ENCODE measurements at regions not wholly inside any gene's neighbourhood (a gene's known extent, or its start where the extent isn't known, plus 50 kb on each side); places are given as distances from the start of the nearest gene placed in this dataset.

DNA sequence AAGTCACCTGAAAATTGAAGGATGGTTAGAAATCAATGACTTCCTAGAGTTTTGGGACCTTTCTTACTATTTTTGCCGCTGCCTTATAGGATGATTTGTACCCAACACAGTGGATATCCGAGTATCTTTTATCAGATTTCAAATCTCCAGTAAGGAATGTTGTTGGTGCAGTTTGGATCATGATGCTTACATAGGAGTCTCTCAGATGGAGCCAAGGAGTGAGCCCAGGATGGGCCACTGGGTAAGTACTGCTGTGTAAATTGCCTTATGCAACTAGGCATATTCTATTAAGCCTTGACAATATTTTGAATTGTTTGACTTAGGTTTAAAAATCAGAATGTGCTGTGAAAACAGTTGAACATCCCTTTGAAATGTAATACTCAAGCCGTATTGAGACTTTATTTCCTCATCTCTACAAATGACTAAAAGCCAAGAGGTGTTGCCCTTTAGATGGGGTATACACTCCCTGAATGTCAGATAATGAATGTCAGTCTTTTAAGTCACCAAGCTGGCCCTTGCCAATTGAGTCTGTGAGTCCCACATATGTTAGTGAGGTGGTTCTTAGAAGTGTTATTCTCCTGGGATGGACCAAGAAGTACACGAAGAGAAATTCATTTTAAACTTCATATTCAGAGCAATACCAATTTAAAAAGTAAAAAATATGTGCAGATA is 271.8 kb upstream of the CTNND2 start:
- no peak overlapping the region for H3K4me3 ChIP-seq (ENCODE audit: control insufficient read depth, low read depth, low read length)
- TF ChIP-seq, protein P1, sequence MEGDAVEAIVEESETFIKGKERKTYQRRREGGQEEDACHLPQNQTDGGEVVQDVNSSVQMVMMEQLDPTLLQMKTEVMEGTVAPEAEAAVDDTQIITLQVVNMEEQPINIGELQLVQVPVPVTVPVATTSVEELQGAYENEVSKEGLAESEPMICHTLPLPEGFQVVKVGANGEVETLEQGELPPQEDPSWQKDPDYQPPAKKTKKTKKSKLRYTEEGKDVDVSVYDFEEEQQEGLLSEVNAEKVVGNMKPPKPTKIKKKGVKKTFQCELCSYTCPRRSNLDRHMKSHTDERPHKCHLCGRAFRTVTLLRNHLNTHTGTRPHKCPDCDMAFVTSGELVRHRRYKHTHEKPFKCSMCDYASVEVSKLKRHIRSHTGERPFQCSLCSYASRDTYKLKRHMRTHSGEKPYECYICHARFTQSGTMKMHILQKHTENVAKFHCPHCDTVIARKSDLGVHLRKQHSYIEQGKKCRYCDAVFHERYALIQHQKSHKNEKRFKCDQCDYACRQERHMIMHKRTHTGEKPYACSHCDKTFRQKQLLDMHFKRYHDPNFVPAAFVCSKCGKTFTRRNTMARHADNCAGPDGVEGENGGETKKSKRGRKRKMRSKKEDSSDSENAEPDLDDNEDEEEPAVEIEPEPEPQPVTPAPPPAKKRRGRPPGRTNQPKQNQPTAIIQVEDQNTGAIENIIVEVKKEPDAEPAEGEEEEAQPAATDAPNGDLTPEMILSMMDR (IDR thresholded peaks at IDR 0.05; ENCODE audit: control insufficient read depth, insufficient read depth, low read depth, low read length, missing control alignments): no peak
- no peak for DNase-seq (ENCODE audit: low read depth)

DNA sequence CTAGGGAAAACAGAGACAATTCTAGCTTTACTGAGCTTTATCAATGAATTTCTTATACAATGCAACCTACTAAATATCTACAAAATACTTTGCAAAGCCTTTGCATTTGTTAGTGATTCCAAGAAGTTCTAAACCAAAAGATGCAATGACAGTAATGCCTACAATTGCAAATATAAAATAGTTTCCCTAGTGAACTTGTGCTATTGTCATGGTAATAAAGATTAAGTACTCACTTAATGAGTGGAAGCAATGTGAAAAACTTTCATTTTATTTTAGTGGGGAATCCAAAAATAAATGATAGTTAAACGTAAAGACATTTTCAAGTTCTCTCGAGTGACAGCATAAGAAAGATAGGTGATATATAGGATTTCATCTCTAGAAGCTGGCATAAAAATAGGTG is 270.5 kb upstream of the CTNND2 start:
- TF ChIP-seq, protein P1 (IDR thresholded peaks at IDR 0.05; ENCODE audit: control insufficient read depth, insufficient read depth, low read depth, low read length, missing control alignments): no peak
- no peak overlapping the region for H3K4me3 ChIP-seq (ENCODE audit: control insufficient read depth, low read depth, low read length)
- no peak for DNase-seq (ENCODE audit: low read depth)

DNA sequence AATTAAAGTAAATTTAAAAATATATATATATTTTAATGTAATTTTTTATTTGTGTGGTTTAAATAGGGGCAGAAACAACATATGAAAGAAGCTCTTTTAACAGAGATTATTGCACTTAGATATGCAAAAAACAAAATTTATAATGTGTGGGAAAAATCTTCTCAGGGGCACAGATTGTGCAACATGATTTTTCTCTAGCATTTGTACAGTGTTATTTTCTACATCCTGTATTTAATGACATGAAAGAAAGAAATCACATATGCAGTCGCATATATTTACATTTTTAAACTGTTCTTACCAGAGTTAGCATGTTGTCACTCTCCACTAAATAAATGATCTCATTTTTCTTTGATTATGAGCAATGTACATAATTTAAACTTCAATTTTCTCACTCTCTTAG is 265.3 kb upstream of the CTNND2 start:
- TF ChIP-seq, protein P1 (IDR thresholded peaks at IDR 0.05; ENCODE audit: control insufficient read depth, insufficient read depth, low read depth, low read length, missing control alignments): no peak
- DNase-seq (ENCODE audit: low read depth): no peak
- no peak overlapping the region for H3K4me3 ChIP-seq (ENCODE audit: control insufficient read depth, low read depth, low read length)

DNA sequence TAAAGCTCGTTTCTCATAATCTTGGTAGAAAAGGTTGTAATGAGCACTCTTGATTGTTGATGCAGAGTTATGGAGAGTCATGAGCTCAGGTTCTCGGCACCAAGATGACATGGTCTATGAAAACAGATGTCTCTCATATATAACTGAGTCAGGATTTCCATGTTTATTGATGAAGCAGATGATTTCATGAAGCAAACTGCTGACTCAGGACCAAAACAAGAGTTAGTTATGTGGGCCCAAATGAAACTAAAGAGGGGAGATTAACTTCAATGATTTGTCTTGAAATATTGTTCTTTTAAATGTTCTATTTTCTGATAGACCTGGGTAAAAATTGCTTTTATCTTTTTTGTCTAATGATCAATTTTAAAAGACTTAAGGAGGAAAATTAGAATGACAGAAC is 258.6 kb upstream of the CTNND2 start:
- no peak overlapping the region for H3K4me3 ChIP-seq (ENCODE audit: control insufficient read depth, low read depth, low read length)
- DNase-seq (ENCODE audit: low read depth): no peak
- TF ChIP-seq, protein P1 (IDR thresholded peaks at IDR 0.05; ENCODE audit: control insufficient read depth, insufficient read depth, low read depth, low read length, missing control alignments): no peak

DNA sequence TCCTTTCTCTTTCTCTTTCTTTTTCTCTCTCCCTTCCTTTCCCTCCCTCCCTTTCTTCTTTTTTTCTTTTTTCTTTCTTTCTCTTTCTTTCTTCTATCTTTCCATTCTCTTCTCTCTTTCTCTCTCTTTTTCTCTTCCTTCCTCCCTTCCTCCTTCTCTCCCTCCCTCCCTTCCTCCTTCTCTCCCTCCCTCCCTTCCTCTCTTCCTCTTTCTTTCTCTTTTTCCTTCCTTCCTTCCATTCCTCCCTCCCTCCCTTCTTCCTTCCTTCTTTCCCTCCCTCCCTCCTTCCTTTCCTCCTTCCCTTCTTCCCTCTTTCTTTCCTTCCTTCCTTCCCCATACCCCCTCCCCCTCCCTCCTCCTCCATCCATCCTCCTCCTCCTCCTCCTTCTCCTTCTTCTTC is 243.3 kb upstream of the CTNND2 start:
- TF ChIP-seq, protein P1 (IDR thresholded peaks at IDR 0.05; ENCODE audit: control insufficient read depth, insufficient read depth, low read depth, low read length, missing control alignments): no peak
- no peak for DNase-seq (ENCODE audit: low read depth)
- H3K4me3 ChIP-seq (ENCODE audit: control insufficient read depth, low read depth, low read length): no peak overlapping the region

DNA sequence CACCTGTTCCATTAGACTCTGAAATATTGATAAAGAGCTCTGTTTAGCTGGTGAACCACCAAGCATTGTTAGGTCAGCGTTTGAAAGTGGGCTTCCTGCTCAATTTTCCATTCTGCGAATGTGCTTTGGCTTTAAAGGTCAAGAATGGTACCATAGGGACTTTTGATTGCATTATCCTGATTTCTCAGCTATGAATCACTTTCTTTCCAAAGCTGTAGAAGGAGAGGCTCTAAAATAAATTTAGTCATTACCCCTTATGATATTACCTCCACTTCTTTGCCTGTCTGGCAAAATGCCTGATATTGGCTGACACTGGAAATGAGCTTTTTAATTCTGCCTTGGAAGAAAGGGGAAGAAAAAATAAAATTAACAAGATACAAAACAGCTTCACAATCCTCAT is 237.2 kb upstream of the CTNND2 start:
- TF ChIP-seq, protein P1 (IDR thresholded peaks at IDR 0.05; ENCODE audit: control insufficient read depth, insufficient read depth, low read depth, low read length, missing control alignments): no peak
- DNase-seq (ENCODE audit: low read depth): no peak
- no peak overlapping the region for H3K4me3 ChIP-seq (ENCODE audit: control insufficient read depth, low read depth, low read length)

Measured in AG09309 (cell line).